ENCODE measurements at regions not wholly inside any gene's neighbourhood (a gene's known extent, or its start where the extent isn't known, plus 50 kb on each side); places are given as distances from the start of the nearest gene placed in this dataset.

DNA sequence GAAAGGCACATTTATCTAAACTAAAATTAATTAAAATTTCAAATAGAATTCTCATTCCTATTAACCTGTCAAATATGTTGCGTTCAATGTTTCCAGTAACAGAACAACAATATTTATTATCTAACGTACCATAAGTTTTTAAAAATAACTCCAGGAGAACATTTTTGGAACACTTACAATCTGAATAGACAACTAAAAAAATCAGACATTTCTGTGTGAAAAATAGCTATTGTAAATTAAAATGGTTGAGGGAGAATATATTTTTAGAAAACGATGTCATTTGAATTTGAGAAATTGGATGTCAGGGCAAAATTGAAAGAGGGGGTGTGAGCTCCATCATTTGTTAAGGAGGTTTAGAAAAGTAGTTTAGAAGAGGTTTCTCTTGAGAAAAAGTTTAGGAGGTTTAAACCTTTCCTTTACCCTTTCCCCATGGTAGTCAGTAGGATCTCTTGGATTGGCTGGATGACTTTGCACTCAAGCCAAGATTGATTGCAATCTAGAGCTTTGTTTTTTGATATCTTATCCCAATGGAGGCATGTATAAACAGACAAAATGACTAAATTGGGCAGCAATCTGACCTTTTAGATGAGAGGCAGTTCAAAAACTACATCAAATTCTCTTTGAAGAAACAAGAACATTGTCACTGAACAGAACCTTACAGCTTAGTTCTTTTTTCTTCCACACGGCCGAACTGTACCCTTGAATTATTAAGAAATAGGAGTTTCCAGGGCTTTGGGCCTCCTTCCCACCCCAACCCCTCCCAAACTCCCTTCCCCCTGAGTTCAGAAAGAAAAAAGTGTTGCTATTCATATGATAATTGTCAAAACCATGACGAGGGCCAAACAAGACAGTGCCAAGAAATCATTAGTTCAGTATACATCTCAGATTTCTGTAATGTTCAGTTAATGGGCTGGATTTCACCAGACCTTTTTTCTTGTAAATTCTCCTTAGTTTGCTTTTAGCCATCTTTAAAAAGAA lies 79.7 kb upstream of the CDIN1 start:
- no peak for FAIRE-seq

DNA sequence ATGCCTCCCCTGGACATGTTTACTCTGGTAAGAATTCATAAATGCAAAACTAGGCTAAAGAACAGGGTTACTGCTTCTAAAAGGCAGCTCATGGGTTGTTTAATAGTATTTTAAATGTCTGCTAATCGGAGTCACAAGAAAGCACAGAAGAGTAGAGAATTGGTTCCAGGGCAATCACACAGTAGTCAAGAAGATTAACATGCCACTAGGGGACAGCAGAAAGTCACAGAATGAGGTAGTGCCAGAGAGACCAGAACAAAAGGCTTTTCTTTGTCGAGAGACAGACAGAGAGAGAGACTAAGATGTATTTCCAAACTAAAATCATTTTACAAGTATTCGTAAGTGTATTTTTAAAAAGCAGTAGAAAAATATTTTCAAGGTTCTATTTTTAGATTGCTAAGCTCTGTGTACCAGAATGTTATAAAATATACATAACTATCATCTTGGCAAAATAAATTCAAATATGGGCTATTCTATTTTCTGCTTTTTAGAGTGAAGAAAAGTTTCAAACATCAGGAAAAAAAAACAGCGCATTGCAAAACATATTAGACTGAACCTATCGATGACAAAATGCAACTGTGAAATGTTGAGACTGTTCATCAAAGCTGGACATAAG lies 78.3 kb upstream of the CDIN1 start:
- peak; percentile 68 for FAIRE-seq

DNA sequence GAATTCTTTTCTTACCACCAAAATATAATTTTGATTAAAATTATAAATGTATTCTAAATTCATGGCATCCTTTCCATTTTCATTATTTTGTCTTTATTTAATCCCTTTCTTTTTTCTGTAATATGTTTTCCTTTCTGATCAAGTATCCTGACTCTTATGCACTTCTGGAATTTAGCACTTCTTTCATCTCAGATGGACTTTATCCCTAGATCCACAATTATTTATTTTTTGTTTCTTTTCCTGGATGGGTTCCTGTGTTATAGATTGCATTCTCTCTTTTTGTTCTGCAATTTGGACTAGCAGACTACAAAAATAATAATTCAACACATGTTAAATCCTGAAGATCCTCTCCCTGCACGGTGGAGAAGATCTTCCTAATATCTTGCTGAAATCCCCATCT lies 76.9 kb upstream of the CDIN1 start:
- no peak for FAIRE-seq

DNA sequence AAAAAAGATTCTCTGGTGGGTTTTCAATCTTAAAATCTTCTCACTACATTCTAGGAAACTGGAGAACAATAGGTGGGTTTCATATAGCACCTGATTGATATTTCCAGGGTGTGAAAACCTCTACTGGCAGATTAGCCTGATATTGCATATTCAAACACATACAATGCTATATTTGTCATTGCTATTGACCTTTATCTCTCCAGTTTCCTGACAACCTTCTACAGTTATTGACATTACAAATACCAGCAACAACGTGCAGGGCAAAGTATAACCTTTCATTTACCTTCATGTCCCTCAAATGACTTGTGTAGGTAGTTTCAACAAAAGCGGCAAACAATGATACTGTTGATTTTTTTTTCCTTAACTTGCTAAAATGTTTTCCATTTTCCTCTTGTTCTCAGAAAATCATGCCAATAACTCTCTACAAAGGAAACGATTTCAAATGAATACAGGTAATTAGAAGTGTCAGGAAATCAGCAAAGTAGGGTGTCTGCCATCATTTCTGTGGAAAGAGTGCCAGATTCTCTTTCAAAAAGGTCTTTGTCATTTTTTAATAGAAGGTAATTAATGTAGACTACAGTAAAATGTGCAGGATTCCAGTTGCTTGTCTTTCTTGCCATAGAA lies 72.6 kb upstream of the CDIN1 start:
- no peak for FAIRE-seq

DNA sequence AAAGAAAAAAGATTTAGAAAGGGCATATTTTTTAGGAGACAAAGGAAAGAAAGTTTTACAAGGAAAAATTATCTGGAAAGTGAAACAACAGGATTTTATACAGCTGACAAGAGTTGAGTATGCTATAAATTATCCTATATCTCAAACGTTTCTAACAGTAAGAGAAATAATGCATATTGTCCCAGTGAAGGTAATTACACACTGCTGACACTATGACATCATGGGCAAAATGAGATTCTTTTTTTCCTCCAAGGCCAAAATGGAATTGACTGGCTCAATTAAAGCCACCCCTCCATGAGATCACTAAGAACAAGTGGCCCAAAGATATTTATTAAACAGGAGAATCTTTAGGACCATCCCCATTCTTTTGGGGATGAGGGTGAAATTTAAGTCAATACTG lies 72.0 kb upstream of the CDIN1 start:
- FAIRE-seq: no peak

DNA sequence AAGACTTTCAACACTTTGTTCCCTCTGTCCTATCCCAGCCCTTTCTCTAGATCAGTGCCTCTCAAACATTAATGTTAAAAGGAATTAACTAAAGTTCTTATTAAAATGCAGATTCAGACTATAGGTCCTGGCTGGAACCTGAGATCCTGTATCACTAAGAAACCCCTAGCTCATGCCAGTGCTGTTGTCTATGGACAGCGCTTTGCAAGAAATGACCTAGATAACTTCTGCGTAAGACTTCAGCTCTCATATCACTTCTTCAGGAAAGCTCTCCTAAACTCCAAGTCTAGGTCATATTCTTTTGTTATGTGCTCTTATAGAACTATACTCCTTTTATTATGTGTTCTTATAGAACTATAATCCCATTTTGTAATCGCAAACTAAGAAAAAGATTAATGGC lies 67.8 kb upstream of the CDIN1 start:
- FAIRE-seq: no peak

DNA sequence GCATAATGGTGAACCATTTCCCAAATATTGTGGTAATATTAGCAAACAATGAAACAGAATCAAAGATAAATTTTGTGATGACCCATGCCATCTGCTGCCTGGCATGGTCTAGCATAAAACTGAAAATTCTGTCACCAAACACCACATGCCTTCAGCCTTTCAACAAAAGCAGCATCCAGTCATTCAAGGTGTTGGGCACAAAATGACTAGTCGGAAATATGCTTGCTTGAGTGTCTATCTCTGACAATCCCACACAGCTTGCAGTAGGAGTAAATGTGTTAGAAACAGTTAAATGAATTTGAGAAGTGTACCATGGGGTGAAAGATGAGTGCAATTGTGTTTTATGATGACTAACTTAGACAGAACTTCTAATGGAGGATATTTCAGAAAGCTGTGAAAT lies 61.7 kb upstream of the CDIN1 start:
- no peak for FAIRE-seq

DNA sequence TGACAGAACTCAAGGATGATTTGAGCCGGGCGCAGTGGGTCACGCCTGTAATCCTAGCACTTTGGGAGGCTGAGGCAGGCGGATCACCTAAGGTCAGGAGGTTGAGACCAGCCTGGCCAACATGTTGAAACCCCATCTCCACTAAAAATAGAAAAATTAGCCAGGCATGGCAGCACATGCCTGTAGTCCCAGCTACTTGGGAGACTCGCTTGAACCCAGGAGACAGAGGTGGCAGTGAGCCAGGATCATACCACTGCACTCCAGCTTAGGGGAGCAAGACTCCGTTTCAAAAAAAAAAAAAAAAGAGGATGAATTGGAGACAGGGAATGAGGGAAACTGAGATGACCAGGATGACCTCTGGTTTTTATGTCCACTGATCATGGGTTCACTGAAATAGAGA lies 60.4 kb upstream of the CDIN1 start:
- FAIRE-seq: no peak

DNA sequence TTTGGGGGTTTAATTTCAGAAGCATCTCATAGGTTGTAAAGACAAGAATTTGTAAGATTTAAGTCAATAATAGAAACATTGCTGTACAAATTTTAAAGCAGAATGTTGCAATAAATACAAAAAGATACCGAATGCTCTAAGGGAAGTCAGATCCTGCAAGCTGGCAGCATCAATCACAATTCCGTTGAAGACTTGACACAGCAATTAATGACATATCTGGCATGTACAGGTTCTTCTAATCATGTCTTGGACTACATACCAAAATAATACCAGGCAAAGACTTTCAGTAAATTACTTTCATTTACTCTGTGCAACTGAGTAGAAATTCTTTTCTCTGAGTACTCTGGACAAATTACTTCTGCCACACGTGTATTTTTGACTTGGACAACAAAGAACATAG lies 54.0 kb upstream of the CDIN1 start:
- FAIRE-seq: no peak

DNA sequence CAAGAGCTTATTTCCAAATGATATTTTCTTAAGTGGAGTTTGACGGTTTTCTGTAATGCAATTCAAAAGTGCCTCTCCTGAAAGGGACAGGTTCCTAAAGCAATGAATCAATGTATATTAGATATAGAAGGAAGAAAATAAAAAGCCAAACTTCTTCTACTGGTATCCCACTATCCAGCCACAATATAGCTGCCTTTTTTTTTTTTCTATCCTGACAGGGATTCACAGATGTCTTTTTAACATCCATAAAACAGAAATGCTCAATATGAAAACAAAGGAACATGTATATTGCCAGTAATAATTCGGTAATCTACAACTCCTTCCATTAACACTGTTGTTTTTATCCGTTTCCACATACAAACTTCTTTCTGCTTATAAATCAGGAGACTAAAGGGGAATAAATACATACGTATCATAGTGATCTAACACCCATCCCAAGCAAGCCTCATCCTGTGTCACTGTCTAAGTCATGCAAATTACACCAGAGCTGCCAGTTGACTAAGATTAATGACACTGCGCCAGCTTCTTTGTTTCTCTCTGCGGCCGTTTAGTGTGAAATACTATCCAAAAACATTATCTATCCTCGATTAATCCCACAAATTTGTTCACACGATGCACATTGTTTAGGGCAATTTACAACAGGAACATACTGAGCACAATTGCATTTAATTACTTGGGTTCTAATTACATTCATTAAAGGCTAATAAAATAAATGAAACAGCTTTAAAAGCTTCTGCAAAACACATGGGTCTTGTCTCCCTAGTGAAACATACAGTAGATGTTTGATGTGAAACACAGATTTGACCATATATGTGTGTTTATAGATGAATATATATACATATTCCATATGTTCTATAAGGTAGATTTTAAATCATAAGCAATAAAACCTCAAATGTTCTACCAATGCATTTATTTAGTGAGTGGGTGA lies 51.9 kb upstream of the CDIN1 start:
- FAIRE-seq: no peak

DNA sequence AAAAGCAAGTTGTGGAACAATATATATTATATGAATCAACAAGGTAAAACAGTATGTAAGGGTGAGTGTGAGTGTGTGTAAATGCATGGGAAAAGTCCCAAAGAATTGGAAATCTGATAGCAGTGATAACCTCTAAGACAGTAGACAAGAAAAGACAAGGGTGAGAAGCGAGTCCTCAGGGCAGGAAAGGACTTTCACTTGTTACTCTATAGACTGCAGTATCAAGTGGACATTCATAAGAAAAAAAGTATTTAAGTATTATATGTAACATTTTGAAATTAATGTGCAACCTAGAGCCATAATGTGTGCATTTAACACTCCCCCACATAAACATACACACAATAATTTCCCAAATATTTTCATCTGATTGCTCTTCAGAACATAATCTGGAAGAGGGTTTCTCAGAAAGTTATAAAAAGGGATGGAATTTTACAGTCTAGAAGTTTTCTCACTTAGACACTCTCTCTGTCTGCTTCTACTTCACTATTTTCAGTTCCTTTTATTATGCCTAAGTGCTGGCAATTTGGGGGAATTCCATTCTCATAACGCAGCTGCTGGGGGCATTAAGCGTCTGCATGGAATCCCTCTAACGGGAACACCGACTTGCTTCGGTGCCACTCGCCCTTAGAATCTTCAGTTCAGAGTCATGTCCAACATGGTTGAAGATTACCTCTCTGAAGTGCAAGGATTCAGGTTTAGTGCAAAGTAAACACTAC lies 50.0 kb upstream of the CDIN1 start:
- FAIRE-seq: no peak

All from A204.1 (cell line).